ENCODE measurements at regions not wholly inside any gene's neighbourhood (a gene's known extent, or its start where the extent isn't known, plus 50 kb on each side); places are given as distances from the start of the nearest gene placed in this dataset.

DNA sequence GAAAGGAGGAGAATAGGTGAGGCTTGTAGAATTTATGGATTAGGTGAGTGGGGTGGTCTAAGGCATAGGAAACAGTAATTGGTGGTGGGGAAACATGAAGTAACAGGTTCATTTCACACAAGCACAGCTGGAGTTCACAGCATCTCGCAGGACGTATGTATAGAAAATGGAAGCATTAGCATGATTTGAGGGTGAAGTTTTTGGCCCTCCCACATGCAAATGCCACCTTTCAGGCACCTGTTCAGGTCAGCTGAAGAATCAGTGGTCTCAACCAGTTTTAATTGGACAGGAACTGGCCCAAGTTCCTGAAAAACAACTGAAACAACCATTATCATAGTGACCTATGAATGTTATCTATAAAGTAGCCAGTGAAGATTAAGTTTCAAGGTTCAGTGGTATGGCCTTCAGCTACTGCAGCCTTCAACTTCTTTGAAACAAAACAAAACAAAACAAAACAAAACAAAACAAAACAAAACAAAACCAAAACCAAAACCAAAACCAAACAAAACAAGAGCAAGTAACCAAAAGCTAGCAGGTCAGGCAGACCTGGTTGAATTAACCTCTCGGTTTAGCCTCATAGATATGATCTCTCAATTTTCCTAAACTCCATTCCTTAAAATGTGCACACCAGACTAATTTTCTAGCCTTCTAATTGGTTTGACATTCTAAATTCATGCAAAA, 102.1 kb upstream of the SPHKAP start:
- TF ChIP-seq, protein P1, sequence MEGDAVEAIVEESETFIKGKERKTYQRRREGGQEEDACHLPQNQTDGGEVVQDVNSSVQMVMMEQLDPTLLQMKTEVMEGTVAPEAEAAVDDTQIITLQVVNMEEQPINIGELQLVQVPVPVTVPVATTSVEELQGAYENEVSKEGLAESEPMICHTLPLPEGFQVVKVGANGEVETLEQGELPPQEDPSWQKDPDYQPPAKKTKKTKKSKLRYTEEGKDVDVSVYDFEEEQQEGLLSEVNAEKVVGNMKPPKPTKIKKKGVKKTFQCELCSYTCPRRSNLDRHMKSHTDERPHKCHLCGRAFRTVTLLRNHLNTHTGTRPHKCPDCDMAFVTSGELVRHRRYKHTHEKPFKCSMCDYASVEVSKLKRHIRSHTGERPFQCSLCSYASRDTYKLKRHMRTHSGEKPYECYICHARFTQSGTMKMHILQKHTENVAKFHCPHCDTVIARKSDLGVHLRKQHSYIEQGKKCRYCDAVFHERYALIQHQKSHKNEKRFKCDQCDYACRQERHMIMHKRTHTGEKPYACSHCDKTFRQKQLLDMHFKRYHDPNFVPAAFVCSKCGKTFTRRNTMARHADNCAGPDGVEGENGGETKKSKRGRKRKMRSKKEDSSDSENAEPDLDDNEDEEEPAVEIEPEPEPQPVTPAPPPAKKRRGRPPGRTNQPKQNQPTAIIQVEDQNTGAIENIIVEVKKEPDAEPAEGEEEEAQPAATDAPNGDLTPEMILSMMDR (IDR thresholded peaks at IDR 0.05; ENCODE audit: insufficient read depth, low read length, poor library complexity, severe bottlenecking): no peak
- no peak for TF ChIP-seq EZH2phosphoT487 (conservative IDR thresholded peaks at IDR 0.05; ENCODE audit: low read length)
